ENCODE measurements at regions not wholly inside any gene's neighbourhood (a gene's known extent, or its start where the extent isn't known, plus 50 kb on each side); places are given as distances from the start of the nearest gene placed in this dataset.

DNA sequence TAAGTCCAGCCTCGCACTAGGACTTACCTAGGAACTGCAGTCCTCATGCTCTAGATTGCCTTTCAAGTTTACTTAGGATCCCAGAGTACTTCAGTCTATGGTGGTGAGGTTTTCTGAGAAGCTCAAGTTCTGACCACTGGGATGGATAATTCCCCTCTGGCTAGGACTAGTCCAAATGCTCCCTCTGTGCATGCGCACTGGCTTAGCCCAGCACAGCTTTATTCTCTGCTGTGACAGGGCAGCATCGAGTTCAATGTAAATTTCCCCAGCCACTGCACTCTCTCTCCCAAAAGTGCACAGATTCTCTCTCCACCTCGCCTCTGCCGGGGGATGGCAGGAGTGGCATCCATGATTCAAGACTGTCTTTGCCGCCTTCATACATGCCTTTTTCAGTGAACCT is 241.6 kb downstream of the ZNF326 start:
- H2BK12ac ChIP-seq (ENCODE audit: insufficient read length, low read depth, low read length): no peak overlapping the region
- no peak for TF ChIP-seq CTCF (conservative IDR thresholded peaks at IDR 0.05)
- WGBS (ENCODE audit: extremely low coverage, insufficient read length, low lambda C conversion rate): no CpG with 5 or more reads among the region's 6 CpGs
- no peak overlapping the region for H4K8ac ChIP-seq (replicated peaks; ENCODE audit: insufficient read length, low read depth, low read length)
- no peak overlapping the region for H4K91ac ChIP-seq (ENCODE audit: insufficient read length, low read depth, low read length)
- no peak overlapping the region for H2BK15ac ChIP-seq (ENCODE audit: low read depth, low read length)
- H2AFZ ChIP-seq (ENCODE audit: low read length): no peak overlapping the region
- no peaks in the 10 kb centered on the region for H3K4me1 ChIP-seq (ENCODE audit: insufficient read depth, low read length)
- no peaks in the 10 kb centered on the region for H4K20me1 ChIP-seq (ENCODE audit: control insufficient read depth, insufficient read depth, insufficient read length)
- Mint-ChIP-seq H3K9me3 (peaks cover 17 to 22% of the 10 kb centered on the region in 2 experiments), H3K27me3 (ENCODE audit: low read depth) (no peaks in the 10 kb centered on the region), H3K4me3 (no peak overlapping the region), H3K27ac (no peak overlapping the region), H3K4me1 (no peaks in the 10 kb centered on the region; a peak in 2 of 4 replicates), H3K36me3 (ENCODE audit: insufficient read depth in 1 of 3, low read depth in 3 of 3) (peaks cover 0 to 22% (median 8%) of the 10 kb centered on the region in 3 experiments; a peak in 6 of 7 replicates)
- H3K23ac ChIP-seq (ENCODE audit: insufficient read length, low read depth, low read length): no peak overlapping the region
- H3K18ac ChIP-seq (ENCODE audit: insufficient read length, low read depth, low read length): no peak overlapping the region
- H3K56ac ChIP-seq (ENCODE audit: insufficient read length, low read depth, low read length): no peak overlapping the region
- no peaks in the 10 kb centered on the region for H3K79me1 ChIP-seq (ENCODE audit: insufficient read depth, low read depth, low read length, poor library complexity, severe bottlenecking)
- peak overlapping the region; percentile 53 for H4K5ac ChIP-seq (ENCODE audit: insufficient read length, low read depth, low read length)
- no peak for DNase-seq
- H3K9me3 ChIP-seq (ENCODE audit: control insufficient read depth, low read depth, low read length): no peaks in the 10 kb centered on the region
- H3K4ac ChIP-seq (ENCODE audit: low read depth, low read length): no peak overlapping the region
- H2BK120ac ChIP-seq (ENCODE audit: low read depth, low read length, poor library complexity, severe bottlenecking): no peak overlapping the region
- no peak overlapping the region for H2BK20ac ChIP-seq (ENCODE audit: low read depth, low read length, poor library complexity, severe bottlenecking)
- H3K27me3 ChIP-seq (ENCODE audit: insufficient read depth, low read length): no peaks in the 10 kb centered on the region
- H2BK5ac ChIP-seq (ENCODE audit: insufficient read length, low read length): no peak overlapping the region
- H3K4me2 ChIP-seq (ENCODE audit: insufficient read depth, insufficient read length, low read length): no peak overlapping the region
- no peak overlapping the region for H3K9ac ChIP-seq (ENCODE audit: extremely low read depth, insufficient read length, low read length)
- no peak overlapping the region for H3T11ph ChIP-seq (ENCODE audit: low read length)
- no peak overlapping the region for H3K14ac ChIP-seq (ENCODE audit: insufficient read depth, low read length)
- no peaks in the 10 kb centered on the region for H3K23me2 ChIP-seq (ENCODE audit: insufficient read length, low read depth, low read length, poor library complexity, severe bottlenecking)
- H2AK5ac ChIP-seq (ENCODE audit: insufficient read length, low read length): no peak overlapping the region
- H3K79me2 ChIP-seq (ENCODE audit: insufficient read depth, low read length): no peaks in the 10 kb centered on the region
- no peak overlapping the region for H3K27ac ChIP-seq (ENCODE audit: insufficient read length, low read depth, low read length)
